ENCODE measurements at regions not wholly inside any gene's neighbourhood (a gene's known extent, or its start where the extent isn't known, plus 50 kb on each side); places are given as distances from the start of the nearest gene placed in this dataset.

DNA sequence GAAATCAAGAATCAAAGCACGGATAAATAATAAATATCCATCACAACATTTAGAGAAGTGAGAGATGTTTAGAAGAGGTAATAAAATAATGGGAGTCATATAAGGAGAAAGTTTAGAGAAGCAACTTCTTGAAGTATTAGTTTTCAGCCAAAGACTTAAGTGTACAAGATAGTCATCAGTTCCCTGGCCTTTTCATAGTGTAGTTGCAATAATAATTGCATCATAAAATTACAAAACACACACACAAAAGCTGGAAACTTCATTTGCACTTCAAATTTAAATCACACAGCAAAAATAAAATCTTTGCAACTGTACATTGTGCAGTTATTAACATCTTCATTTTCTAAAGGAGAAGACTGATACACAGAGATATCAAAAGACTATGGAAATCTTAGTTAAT, 319.1 kb upstream of the RGMB start:
- no peaks in the 10 kb centered on the region for H3K9me3 ChIP-seq (ENCODE audit: severe bottlenecking)
- no peak overlapping the region for H3K4me3 ChIP-seq (ENCODE audit: low read depth, low read length)
- DNase-seq = no peak
- no peaks in the 10 kb centered on the region for H3K27me3 ChIP-seq (ENCODE audit: insufficient read depth, low read depth, severe bottlenecking)
- H3K27ac ChIP-seq = no peak overlapping the region
- H3K36me3 ChIP-seq = no peaks in the 10 kb centered on the region
- TF ChIP-seq, protein P1, sequence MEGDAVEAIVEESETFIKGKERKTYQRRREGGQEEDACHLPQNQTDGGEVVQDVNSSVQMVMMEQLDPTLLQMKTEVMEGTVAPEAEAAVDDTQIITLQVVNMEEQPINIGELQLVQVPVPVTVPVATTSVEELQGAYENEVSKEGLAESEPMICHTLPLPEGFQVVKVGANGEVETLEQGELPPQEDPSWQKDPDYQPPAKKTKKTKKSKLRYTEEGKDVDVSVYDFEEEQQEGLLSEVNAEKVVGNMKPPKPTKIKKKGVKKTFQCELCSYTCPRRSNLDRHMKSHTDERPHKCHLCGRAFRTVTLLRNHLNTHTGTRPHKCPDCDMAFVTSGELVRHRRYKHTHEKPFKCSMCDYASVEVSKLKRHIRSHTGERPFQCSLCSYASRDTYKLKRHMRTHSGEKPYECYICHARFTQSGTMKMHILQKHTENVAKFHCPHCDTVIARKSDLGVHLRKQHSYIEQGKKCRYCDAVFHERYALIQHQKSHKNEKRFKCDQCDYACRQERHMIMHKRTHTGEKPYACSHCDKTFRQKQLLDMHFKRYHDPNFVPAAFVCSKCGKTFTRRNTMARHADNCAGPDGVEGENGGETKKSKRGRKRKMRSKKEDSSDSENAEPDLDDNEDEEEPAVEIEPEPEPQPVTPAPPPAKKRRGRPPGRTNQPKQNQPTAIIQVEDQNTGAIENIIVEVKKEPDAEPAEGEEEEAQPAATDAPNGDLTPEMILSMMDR (IDR thresholded peaks at IDR 0.05; ENCODE audit: low read depth, low read length) = no peak

- TF ChIP-seq, protein P1 (IDR thresholded peaks at IDR 0.05; ENCODE audit: low read depth, low read length) = no peak
- H3K27ac ChIP-seq = no peak overlapping the region
- no peaks in the 10 kb centered on the region for H3K9me3 ChIP-seq (ENCODE audit: severe bottlenecking)
- H3K4me3 ChIP-seq (ENCODE audit: low read depth, low read length) = no peak overlapping the region
- H3K36me3 ChIP-seq = no peaks in the 10 kb centered on the region
- H3K27me3 ChIP-seq (ENCODE audit: insufficient read depth, low read depth, severe bottlenecking) = no peaks in the 10 kb centered on the region
- no peak for DNase-seq
These were observed 318.6 kb upstream of the RGMB start for GRCh38 chr5:98454904-98455303.

GRCh38 chr5:98455665-98456064, 317.8 kb upstream of the RGMB start:
- Histone ChIP-seq H3K36me3 (no peaks in the 10 kb centered on the region), H3K27ac (no peak overlapping the region), H3K27me3 (ENCODE audit: insufficient read depth, low read depth, severe bottlenecking) (no peaks in the 10 kb centered on the region), H3K4me3 (ENCODE audit: low read depth, low read length) (no peak overlapping the region), H3K9me3 (ENCODE audit: severe bottlenecking) (no peaks in the 10 kb centered on the region)
- no peak for DNase-seq
- TF ChIP-seq, protein P1 (IDR thresholded peaks at IDR 0.05; ENCODE audit: low read depth, low read length) = no peak

- Histone ChIP-seq H3K4me3 (ENCODE audit: low read depth, low read length) (no peak overlapping the region), H3K9me3 (ENCODE audit: severe bottlenecking) (no peaks in the 10 kb centered on the region), H3K27ac (no peak overlapping the region), H3K36me3 (no peaks in the 10 kb centered on the region), H3K27me3 (ENCODE audit: insufficient read depth, low read depth, severe bottlenecking) (no peaks in the 10 kb centered on the region)
- TF ChIP-seq, protein P1 (IDR thresholded peaks at IDR 0.05; ENCODE audit: low read depth, low read length) = no peak
- DNase-seq = no peak
These were observed 315.5 kb upstream of the RGMB start for GRCh38 chr5:98458004-98458403.

GRCh38 chr5:98458726-98459125, 314.7 kb upstream of the RGMB start:
- no peaks in the 10 kb centered on the region for H3K9me3 ChIP-seq (ENCODE audit: severe bottlenecking)
- no peak overlapping the region for H3K27ac ChIP-seq
- H3K27me3 ChIP-seq (ENCODE audit: insufficient read depth, low read depth, severe bottlenecking) = no peaks in the 10 kb centered on the region
- TF ChIP-seq, protein P1 (IDR thresholded peaks at IDR 0.05; ENCODE audit: low read depth, low read length) = no peak
- DNase-seq = no peak
- H3K36me3 ChIP-seq = no peaks in the 10 kb centered on the region
- H3K4me3 ChIP-seq (ENCODE audit: low read depth, low read length) = no peak overlapping the region

GRCh38 chr5:98460536-98460935, 312.9 kb upstream of the RGMB start:
- Histone ChIP-seq H3K36me3 (no peaks in the 10 kb centered on the region), H3K27ac (no peak overlapping the region), H3K27me3 (ENCODE audit: insufficient read depth, low read depth, severe bottlenecking) (no peaks in the 10 kb centered on the region), H3K9me3 (ENCODE audit: severe bottlenecking) (no peaks in the 10 kb centered on the region), H3K4me3 (ENCODE audit: low read depth, low read length) (no peak overlapping the region)
- DNase-seq = no peak
- TF ChIP-seq, protein P1 (IDR thresholded peaks at IDR 0.05; ENCODE audit: low read depth, low read length) = no peak
